ENCODE measurements at regions not wholly inside any gene's neighbourhood (a gene's known extent, or its start where the extent isn't known, plus 50 kb on each side); places are given as distances from the start of the nearest gene placed in this dataset.

- Histone ChIP-seq H3K4me3 (ENCODE audit: control insufficient read depth in 2 of 3, extremely low read depth in 1 of 3, insufficient read depth in 2 of 3, low read depth in 1 of 3, low read length in 3 of 3) (no peak overlapping the region), H3K4me2 (ENCODE audit: control insufficient read depth, extremely low read depth, insufficient read depth, low read depth, low read length) (peak overlapping the region; percentile 26), H3K9ac (ENCODE audit: control insufficient read depth, extremely low read depth, insufficient read depth, low read length) (no peak overlapping the region), H3K36me3 (ENCODE audit: control insufficient read depth in 2 of 2, extremely low read depth in 1 of 2, insufficient read depth in 2 of 2, low read length in 2 of 2) (no peaks in the 10 kb centered on the region), H3K9me1 (ENCODE audit: control insufficient read depth, extremely low read depth, insufficient read depth, low read length) (no peaks in the 10 kb centered on the region), H4K20me1 (ENCODE audit: control insufficient read depth, extremely low read depth, insufficient read depth, low read length) (no peaks in the 10 kb centered on the region), H3K4me1 (ENCODE audit: control insufficient read depth, extremely low read depth, insufficient read depth, low read length) (peaks cover 9% of the 10 kb centered on the region), H3K27ac (ENCODE audit: control insufficient read depth, insufficient read depth, low read length) (no peak overlapping the region), H3K79me2 (ENCODE audit: control insufficient read depth, insufficient read depth, low read length) (no peaks in the 10 kb centered on the region), H3K9me3 (ENCODE audit: control insufficient read depth, low read depth, low read length) (no peaks in the 10 kb centered on the region), H3K27me3 (ENCODE audit: control insufficient read depth, extremely low read depth, insufficient read depth, low read length) (no peaks in the 10 kb centered on the region), H2AFZ (ENCODE audit: control insufficient read depth, low read length) (peak overlapping the region; percentile 55)
- DNase-seq (ENCODE audit: low read depth, low spot score) (peak; percentile 40), FAIRE-seq (peak; percentile 43)
- no peak for TF ChIP-seq EZH2 (IDR thresholded peaks at IDR 0.05; ENCODE audit: low read length)
- TF ChIP-seq, protein P1, sequence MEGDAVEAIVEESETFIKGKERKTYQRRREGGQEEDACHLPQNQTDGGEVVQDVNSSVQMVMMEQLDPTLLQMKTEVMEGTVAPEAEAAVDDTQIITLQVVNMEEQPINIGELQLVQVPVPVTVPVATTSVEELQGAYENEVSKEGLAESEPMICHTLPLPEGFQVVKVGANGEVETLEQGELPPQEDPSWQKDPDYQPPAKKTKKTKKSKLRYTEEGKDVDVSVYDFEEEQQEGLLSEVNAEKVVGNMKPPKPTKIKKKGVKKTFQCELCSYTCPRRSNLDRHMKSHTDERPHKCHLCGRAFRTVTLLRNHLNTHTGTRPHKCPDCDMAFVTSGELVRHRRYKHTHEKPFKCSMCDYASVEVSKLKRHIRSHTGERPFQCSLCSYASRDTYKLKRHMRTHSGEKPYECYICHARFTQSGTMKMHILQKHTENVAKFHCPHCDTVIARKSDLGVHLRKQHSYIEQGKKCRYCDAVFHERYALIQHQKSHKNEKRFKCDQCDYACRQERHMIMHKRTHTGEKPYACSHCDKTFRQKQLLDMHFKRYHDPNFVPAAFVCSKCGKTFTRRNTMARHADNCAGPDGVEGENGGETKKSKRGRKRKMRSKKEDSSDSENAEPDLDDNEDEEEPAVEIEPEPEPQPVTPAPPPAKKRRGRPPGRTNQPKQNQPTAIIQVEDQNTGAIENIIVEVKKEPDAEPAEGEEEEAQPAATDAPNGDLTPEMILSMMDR (optimal IDR thresholded peaks at IDR 0.05 in 1 of 3, IDR thresholded peaks at IDR 0.05 in 1 of 3, conservative IDR thresholded peaks at IDR 0.05 in 1 of 3; ENCODE audit: extremely low read depth in 1 of 3, insufficient read depth in 2 of 3, low read length in 3 of 3) = no peak
- dilution Hi-C loops (cut with MboI; ENCODE audit: extremely low pct_ligation_motif_present, low sequenced_read_pairs) = no loop called here
Measured at GRCh38 chr5:116378007-116378776, 196.4 kb downstream of the SEMA6A start.

DNA sequence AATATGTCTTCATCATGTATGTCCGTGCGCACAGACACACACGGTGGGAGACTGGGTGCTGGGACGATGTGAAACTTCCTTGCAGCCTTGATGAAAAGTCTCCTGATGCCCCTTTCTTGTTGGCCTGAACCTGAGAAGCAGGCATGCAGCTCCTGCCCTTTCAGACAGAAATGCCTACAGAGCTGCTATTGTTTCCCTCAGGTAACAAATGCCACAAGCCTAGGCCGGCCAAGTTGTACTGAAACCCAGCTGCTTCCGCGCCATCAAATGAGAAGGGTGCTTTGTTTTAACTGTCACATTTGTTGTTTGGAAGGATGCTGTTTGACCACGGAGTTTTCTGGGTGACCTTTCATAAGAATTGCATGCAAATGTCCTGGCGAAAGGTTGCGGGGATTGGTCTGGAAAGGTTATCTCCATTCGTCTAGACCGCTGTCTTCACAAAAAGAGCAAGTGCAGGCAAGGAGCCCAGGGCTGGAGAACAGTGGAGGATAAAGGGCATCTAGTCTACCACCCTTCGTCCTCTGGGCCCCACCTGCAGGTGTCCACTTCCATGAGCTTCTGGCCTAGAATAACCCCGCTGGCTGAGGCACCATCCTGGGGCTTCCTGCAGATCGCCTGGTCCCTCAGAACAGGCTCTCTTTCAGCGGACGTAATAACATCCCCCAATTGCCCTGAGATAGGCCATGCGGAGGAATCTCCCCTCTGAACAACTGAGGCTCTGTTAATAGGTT is 197.2 kb downstream of the SEMA6A start:
- Histone ChIP-seq H4K20me1 (ENCODE audit: control insufficient read depth, extremely low read depth, insufficient read depth, low read length) (no peaks in the 10 kb centered on the region), H3K79me2 (ENCODE audit: control insufficient read depth, insufficient read depth, low read length) (no peaks in the 10 kb centered on the region), H3K27ac (ENCODE audit: control insufficient read depth, insufficient read depth, low read length) (no peak overlapping the region), H3K9me3 (ENCODE audit: control insufficient read depth, low read depth, low read length) (no peaks in the 10 kb centered on the region), H2AFZ (ENCODE audit: control insufficient read depth, low read length) (no peak overlapping the region), H3K27me3 (ENCODE audit: control insufficient read depth, extremely low read depth, insufficient read depth, low read length) (no peaks in the 10 kb centered on the region), H3K9ac (ENCODE audit: control insufficient read depth, extremely low read depth, insufficient read depth, low read length) (no peak overlapping the region), H3K36me3 (ENCODE audit: control insufficient read depth in 2 of 2, extremely low read depth in 1 of 2, insufficient read depth in 2 of 2, low read length in 2 of 2) (no peaks in the 10 kb centered on the region), H3K4me3 (ENCODE audit: control insufficient read depth in 2 of 3, extremely low read depth in 1 of 3, insufficient read depth in 2 of 3, low read depth in 1 of 3, low read length in 3 of 3) (no peak overlapping the region), H3K4me2 (ENCODE audit: control insufficient read depth, extremely low read depth, insufficient read depth, low read depth, low read length) (no peak overlapping the region), H3K4me1 (ENCODE audit: control insufficient read depth, extremely low read depth, insufficient read depth, low read length) (peaks cover 9% of the 10 kb centered on the region), H3K9me1 (ENCODE audit: control insufficient read depth, extremely low read depth, insufficient read depth, low read length) (no peaks in the 10 kb centered on the region)
- TF ChIP-seq, protein P1 (optimal IDR thresholded peaks at IDR 0.05 in 1 of 3, IDR thresholded peaks at IDR 0.05 in 1 of 3, conservative IDR thresholded peaks at IDR 0.05 in 1 of 3; ENCODE audit: extremely low read depth in 1 of 3, insufficient read depth in 2 of 3, low read length in 3 of 3) = no peak
- TF ChIP-seq EZH2 (IDR thresholded peaks at IDR 0.05; ENCODE audit: low read length) = no peak
- DNase-seq (ENCODE audit: low read depth, low spot score) = no peak
- dilution Hi-C loops (cut with MboI; ENCODE audit: extremely low pct_ligation_motif_present, low sequenced_read_pairs) = no loop called here
- no peak for FAIRE-seq

All from keratinocyte (primary cell).